Stimulated activated CD4-positive, alpha-beta T cell treated with anti-CD3 and anti-CD28 coated beads, Interleukin-4, amount 100 ng/mL, for 24 hours (primary cell): ENCODE measurements at regions not wholly inside any gene's neighbourhood (a gene's known extent, or its start where the extent isn't known, plus 50 kb on each side); places are given as distances from the start of the nearest gene placed in this dataset.
A peak's percentile ranks its signal among the peaks of the same experiment; 100 is the strongest.
"Not testable (repeated sequence)": the region's sequence is repeated elsewhere in the genome, so short reads cannot be mapped to it uniquely, and the experiment has no call there.

Experiments used
- DNase-seq: peaks from one replicate; pipeline ENCODE4 v3.0.0-alpha.2; 2020

- no peak for DNase-seq
Measured at GRCh38 chrX:121307449-121307848, 260.0 kb downstream of the GLUD2 start.

GRCh38 chrX:121308276-121308805, 260.9 kb downstream of the GLUD2 start:
- peak; percentile 77 for DNase-seq

GRCh38 chrX:121310820-121311219, 263.4 kb downstream of the GLUD2 start:
- no peak for DNase-seq

GRCh38 chrX:121320441-121320840, 273.0 kb downstream of the GLUD2 start:
- no peak for DNase-seq

- no peak for DNase-seq
Measured at GRCh38 chrX:121322159-121322558, 274.7 kb downstream of the GLUD2 start.

GRCh38 chrX:121323337-121323736, 275.9 kb downstream of the GLUD2 start:
- no peak for DNase-seq

- no peak for DNase-seq
Measured at GRCh38 chrX:121333942-121334341, 286.5 kb downstream of the GLUD2 start.

- no peak for DNase-seq
Measured at GRCh38 chrX:121336831-121337421, 289.5 kb downstream of the GLUD2 start.

- DNase-seq: no peak
Measured at GRCh38 chrX:121337816-121338215, 290.4 kb downstream of the GLUD2 start.

- no peak for DNase-seq
Measured at GRCh38 chrX:121349263-121349662, 301.9 kb downstream of the GLUD2 start.

GRCh38 chrX:121356139-121356849, 308.9 kb downstream of the GLUD2 start:
- no peak for DNase-seq

GRCh38 chrX:121356850-121357171, 309.4 kb downstream of the GLUD2 start:
- no peak for DNase-seq

- no peak for DNase-seq
Measured at GRCh38 chrX:121360280-121360679, 312.9 kb downstream of the GLUD2 start.

GRCh38 chrX:121365572-121366161, 318.3 kb downstream of the GLUD2 start:
- no peak for DNase-seq

- DNase-seq: no peak
Measured at GRCh38 chrX:121374471-121374870, 327.1 kb downstream of the GLUD2 start.

- DNase-seq: not testable (repeated sequence)
Measured at GRCh38 chrX:121381915-121382314, 334.5 kb downstream of the GLUD2 start.

GRCh38 chrX:121389976-121390714, 342.7 kb downstream of the GLUD2 start:
- DNase-seq: no peak

GRCh38 chrX:121405826-121406225, 358.4 kb downstream of the GLUD2 start:
- DNase-seq: no peak

- DNase-seq: no peak
Measured at GRCh38 chrX:121407627-121408026, 360.2 kb downstream of the GLUD2 start.

- not testable (repeated sequence) for DNase-seq
Measured at GRCh38 chrX:121431514-121431913, 384.1 kb downstream of the GLUD2 start.

GRCh38 chrX:121433289-121433688, 385.9 kb downstream of the GLUD2 start:
- no peak for DNase-seq

- not testable (repeated sequence) for DNase-seq
Measured at GRCh38 chrX:121437666-121438065, 390.3 kb downstream of the GLUD2 start.

GRCh38 chrX:121455890-121456289, 408.5 kb downstream of the GLUD2 start:
- no peak for DNase-seq

GRCh38 chrX:121456315-121456714, 408.9 kb downstream of the GLUD2 start:
- DNase-seq: no peak
